Ishikawa (cell line): ENCODE measurements at regions not wholly inside any gene's neighbourhood (a gene's known extent, or its start where the extent isn't known, plus 50 kb on each side); places are given as distances from the start of the nearest gene placed in this dataset.

Experiments used
- TCF12 ChIP-seq: IDR thresholded peaks from 2 replicates; pipeline ENCODE4 v1.6.1; 2012; ENCODE audit warnings: low read depth
- TF ChIP-seq, protein P1 (sequence below): IDR thresholded peaks from 2 replicates; pipeline ENCODE4 v1.6.1; 2012

DNA sequence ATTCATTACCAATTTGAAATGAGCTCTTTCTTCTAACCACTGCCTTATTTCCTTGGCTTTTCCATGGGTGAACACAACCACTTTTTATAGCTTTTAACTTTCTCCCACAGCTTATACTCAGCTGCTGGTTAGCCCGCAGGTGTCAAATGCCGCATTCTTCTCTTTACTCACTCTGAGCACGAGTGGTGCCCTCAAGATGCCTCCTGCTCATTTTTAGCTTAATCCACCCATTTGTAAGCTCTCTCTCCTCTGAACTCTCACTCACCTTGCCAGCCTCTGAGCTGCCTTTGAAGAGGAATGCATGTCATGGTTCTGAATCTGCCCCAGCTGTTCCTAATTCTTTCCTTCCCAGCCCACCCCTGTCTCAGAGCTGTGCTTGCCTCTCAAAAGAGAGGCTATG, 449.4 kb upstream of the PRICKLE1 start:
- TF ChIP-seq, protein P1, sequence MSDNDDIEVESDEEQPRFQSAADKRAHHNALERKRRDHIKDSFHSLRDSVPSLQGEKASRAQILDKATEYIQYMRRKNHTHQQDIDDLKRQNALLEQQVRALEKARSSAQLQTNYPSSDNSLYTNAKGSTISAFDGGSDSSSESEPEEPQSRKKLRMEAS: no peak
- TF ChIP-seq TCF12: no peak
